Superior temporal gyrus (tissue), 1 donor: ENCODE measurements at regions not wholly inside any gene's neighbourhood (a gene's known extent, or its start where the extent isn't known, plus 50 kb on each side); places are given as distances from the start of the nearest gene placed in this dataset.
"Not testable (repeated sequence)": the region's sequence is repeated elsewhere in the genome, so short reads cannot be mapped to it uniquely, and the experiment has no call there.

Experiments used
- DNase-seq: peaks from one replicate; pipeline ENCODE4 v3.0.0-alpha.2; 2016; ENCODE audit errors: extremely low spot score

- DNase-seq: no peak
These were observed 389.7 kb downstream of the RAP2B start for GRCh38 chr3:153551536-153552285.

DNA sequence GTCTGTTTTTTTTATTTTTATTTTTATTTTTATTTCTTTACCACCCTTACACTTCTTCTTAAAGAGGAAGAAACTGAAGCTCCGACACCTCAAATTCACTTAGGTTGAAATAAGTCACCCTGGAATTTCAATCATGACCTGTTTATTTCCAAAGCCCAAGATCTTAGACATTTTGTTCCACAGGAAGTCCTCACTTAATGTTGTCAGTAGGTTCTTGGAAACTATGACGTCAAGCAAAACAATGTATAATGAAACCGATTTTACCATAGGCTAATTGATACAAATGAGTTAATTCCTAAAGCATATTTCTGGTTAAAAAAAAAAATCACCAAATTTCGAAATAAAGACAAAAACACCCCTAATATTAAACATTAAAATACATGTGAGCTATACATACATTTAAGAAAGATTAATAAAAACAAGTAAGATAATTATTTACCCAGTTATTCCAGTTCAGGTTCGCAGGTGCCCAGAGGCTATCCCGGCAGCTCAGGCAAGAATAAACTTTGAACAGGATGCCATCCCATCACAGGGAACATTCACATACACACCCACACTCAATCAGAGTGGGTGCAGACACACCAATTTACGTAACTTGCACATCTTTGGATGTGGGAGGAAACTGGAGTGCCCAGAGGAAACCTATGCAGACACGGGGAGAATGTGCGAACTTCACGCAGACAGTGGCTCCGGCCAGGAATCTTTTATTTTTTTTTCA is 391.0 kb downstream of the RAP2B start:
- no peak for DNase-seq

DNA sequence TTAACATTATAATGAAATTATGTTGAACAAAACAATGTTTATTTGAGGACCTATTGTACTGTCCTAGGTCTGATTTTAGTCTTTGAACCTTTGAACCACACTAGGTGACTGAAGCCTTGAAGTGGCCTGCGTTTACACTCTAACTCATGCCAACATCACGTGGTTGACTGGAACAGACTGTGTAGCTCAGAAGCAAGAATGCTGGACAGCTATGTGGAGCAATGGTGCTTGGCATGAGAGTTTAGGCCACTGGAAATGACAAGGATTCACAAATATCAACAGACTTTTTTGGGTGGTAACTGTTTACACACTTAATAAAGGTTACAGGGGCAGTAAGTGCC is 391.5 kb downstream of the RAP2B start:
- no peak for DNase-seq

DNA sequence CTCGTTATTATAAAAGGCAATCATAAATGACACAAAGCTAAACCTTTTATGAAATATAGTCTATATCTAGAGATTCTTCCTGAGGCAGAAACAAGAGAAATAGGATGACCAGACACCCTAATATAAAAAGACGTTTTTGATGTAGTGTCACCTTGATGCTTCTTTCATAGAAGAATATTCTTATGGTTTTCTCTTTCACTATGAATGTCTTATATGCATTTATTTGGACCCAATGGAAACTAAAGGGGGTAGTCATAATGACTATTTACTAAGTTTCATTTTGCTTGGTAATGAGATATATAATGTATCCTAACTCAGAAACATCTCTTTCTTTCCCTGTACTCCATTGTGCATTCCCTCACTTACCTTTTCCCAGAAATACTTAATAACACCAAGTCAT is 393.9 kb downstream of the RAP2B start:
- no peak for DNase-seq

GRCh38 chr3:153559366-153559765 is 397.3 kb downstream of the RAP2B start:
- not testable (repeated sequence) for DNase-seq

GRCh38 chr3:153567011-153567410 is 405.0 kb downstream of the RAP2B start:
- no peak for DNase-seq

GRCh38 chr3:153567556-153567955 is 405.5 kb downstream of the RAP2B start:
- DNase-seq: no peak

DNA sequence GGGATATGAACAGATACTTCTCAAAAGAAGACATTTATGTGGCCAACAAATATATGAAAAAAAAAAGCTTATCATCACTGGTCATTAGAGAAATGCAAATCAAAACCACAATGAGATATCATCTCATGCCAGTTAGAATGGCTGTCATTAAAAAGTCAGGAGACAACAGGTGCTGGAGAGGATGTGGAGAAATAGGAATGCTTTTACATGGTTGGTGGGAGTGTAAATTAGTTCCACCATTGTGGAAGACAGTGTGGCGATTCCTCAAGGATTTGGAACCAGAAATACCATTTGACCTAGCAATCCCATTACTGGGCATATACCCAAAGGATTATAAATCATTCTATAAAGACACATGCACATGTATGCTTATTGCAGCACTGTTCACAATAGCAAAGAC is 408.5 kb downstream of the RAP2B start:
- DNase-seq: not testable (repeated sequence)

DNA sequence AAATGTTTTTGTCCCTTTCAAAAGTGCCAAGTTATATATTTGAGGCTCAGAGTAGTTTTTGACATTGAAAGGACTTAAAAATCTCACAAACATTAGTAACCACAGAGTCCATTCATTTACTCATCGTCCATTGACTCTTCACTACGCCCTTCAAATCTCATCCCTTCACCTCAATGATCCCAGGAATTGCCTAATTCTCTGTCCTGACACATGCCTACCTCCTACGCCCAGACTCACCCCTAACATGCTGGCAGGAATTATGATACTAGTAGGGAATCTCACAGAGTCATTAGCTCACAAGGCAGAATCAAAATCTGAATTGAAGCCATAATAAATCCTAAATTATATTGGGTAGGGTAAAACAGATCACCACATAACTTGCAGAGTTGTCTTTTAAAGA is 410.1 kb downstream of the RAP2B start:
- peak; percentile 4 for DNase-seq

DNA sequence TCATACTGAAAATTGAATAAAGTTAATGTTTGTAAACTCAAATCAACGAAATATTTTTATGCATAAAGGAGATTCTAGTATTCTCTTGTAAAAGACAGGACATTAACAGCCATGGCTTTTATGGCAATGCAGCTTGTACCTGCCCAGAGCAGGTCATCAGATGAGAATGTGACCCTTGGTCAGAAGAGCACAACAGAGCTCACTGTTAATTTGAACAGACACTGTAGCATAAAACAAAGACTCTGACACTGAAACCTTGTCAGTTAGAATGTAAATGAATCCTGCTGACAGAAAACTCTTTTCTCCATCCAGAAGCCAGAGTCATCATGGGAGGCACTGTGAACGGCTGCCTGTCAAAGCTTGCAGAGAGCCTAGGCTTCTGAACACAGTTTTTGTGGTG is 410.6 kb downstream of the RAP2B start:
- peak; percentile 4 for DNase-seq

GRCh38 chr3:153573481-153573880 is 411.5 kb downstream of the RAP2B start:
- DNase-seq: peak; percentile 5

DNA sequence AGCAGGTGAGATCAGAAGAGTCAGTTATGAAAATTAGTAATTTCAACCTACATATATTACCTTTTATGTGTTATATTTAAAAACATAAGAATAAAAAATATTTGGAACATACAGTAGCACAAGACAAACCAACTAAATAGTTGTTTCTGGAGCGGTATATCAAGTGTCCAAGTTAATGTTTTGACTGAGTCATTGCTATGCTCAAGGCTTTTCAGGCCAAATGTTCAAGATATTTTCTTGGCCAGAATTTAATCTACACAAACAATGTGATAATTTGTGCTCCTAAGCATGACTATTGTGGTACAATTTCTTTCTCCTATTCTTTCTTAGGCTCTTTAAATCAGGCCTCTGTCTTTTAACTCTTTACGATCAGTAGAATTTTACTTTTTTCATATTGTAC is 412.4 kb downstream of the RAP2B start:
- DNase-seq: peak; percentile 8

- no peak for DNase-seq
These were observed 415.2 kb downstream of the RAP2B start for GRCh38 chr3:153577059-153577736.

- DNase-seq: no peak
These were observed 416.0 kb downstream of the RAP2B start for GRCh38 chr3:153578046-153578445.

DNA sequence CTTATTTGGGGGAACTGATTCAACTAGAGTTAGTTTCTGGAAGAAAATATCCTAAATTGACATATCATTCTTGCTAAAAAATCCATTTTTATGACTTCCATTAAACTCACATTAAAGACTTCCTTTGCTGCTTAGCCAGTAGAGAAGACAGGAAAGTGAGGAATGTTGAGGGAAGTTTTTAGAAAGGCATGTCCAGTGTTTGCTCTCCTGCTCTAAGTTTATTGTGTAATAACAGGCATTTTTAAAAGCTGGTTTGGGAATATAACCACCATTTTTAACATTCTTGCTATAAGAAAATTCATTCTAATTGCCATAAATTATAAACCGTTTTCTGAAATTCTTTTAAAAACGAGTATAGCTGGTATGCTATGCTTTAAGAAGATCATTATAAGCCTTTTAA is 428.0 kb downstream of the RAP2B start:
- no peak for DNase-seq

DNA sequence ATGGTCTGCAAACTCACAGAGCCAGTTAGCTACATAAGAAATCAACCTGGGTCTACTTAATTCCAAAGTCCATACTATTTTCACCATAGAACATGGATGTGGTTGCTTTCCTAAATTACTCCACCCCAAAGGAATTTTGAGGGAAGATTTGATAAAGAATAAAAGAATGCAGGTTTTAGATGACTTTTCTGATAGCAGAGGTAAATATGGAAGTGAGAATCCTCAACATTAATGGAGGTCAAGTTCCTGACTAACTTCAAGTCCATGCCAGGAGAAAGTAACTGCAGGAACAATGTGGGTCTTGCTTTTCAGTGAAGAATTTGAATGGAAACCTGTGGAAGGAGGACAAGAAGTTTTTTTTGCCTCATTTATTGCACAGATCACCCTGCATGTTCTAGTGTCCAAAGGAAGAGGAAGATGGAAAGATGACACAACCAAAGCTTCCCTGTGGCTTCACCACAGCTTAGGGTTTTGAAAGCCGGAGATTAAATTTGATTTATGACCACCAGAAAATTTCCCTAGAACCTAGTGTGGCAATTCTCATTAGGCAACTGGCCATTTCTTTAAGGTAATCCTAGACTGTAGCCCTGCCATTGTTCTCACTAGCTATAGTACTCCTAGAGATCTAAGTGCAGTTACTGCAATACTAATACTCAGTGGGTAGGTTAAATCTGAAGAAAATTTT is 429.7 kb downstream of the RAP2B start:
- no peak for DNase-seq

DNA sequence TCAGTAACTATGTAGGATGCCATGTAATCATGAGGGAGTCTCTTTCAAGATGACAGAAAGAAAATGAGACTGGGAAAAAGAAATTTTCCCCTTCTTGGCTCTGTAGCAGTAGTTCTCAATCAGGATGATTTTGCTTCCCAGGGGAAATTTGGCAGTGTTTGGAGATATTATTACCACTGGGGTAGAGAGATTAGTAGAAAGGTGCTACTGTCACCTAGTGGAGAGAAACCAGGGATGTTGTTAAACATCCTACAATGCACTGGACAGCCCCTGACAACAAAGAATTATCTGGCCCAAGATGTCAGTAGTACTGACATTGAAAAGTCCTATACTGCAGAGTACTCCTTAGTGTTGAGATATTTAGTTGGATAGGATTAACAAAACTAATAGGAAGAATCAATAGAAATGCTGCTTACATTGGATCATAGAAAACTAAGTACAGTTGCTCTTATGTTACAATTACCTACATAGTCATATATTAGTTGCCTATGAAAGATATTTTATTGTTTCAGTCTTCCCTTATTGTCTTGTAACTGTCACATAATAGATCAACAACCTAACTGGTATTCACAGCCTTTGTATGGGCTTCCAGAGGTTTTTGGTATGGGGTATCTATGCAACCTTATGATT is 433.3 kb downstream of the RAP2B start:
- DNase-seq: no peak

GRCh38 chr3:153596401-153596800 is 434.4 kb downstream of the RAP2B start:
- DNase-seq: no peak

GRCh38 chr3:153599685-153600084 is 437.7 kb downstream of the RAP2B start:
- no peak for DNase-seq

DNA sequence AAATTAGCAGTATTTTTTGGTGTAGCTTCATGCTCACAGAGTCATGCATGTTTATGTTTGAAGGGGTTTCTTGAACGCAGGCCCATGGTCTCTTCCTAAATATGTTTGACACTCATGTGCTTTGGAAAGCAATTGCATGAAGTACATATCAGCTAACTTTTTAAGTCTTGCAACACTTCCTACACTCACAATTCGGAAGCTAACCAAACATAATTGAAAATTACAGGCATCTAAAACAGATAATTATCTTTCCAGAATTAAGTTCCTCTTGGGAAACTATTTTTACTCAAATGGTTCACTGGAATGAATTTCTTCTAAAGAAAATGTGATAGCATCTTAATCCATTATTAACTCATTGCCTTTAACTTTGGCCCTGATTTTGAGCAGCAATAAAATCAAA is 438.9 kb downstream of the RAP2B start:
- DNase-seq: no peak

DNA sequence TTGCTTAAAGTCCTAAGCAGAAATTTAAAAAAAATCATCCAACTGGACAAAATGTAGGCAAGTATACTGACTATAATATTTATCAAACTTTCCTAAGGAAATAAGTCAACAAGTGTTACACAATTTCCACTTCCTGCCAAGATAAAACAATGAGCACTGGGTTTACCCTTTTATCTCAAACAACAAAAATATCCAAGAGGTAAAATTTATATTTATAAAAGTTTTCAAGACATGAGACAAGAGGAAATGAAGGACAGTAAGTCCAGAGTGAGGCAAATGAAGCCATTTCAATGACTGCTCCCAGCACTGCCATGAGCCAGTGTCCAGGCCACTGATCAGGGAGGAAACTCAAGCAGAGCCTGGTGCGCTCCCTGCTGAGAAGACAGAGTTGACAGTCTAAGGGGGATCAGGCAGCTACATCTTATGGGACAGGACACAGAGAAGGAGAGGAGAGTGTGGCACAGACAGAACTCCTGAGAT is 439.4 kb downstream of the RAP2B start:
- no peak for DNase-seq

GRCh38 chr3:153602801-153603200 is 440.8 kb downstream of the RAP2B start:
- DNase-seq: no peak
